ENCODE measurements at regions not wholly inside any gene's neighbourhood (a gene's known extent, or its start where the extent isn't known, plus 50 kb on each side); places are given as distances from the start of the nearest gene placed in this dataset.
"Not testable (repeated sequence)": the region's sequence is repeated elsewhere in the genome, so short reads cannot be mapped to it uniquely, and the experiment has no call there.

GRCh38 chr1:243074224-243074623 lies 180.9 kb downstream of the CEP170 start:
- not testable (repeated sequence) for DNase-seq (ENCODE audit: extremely low read depth in 1 of 11, low read depth in 9 of 11, low spot score in 4 of 11)

DNA sequence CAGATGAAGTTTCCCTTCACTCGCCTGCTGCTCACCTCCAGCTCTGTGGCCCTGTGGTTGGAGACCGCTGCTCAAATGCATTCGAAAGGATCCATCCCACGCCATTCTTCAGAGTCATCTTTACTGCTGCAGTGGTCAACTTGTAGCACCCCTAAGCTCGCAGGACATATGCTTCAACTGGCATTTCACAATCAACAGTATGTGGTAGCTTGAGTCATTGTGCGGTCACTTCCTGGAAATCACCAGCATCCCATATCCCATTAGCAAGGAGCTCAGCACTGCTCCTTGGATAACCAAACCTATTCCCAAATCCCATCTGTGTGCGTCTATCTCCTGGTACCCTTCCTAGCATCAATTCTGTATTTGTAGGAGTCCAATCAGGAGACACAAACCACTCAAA lies 188.0 kb downstream of the CEP170 start:
- not testable (repeated sequence) for DNase-seq (ENCODE audit: extremely low read depth in 1 of 11, low read depth in 9 of 11, low spot score in 4 of 11)

GRCh38 chr1:243061965-243062364 lies 193.1 kb downstream of the CEP170 start:
- not testable (repeated sequence) for DNase-seq (ENCODE audit: extremely low read depth in 1 of 11, low read depth in 9 of 11, low spot score in 4 of 11)

GRCh38 chr1:243055510-243055909 lies 199.6 kb downstream of the CEP170 start:
- DNase-seq (ENCODE audit: extremely low read depth in 1 of 11, low read depth in 9 of 11, low spot score in 4 of 11), result not testable (repeated sequence)

DNA sequence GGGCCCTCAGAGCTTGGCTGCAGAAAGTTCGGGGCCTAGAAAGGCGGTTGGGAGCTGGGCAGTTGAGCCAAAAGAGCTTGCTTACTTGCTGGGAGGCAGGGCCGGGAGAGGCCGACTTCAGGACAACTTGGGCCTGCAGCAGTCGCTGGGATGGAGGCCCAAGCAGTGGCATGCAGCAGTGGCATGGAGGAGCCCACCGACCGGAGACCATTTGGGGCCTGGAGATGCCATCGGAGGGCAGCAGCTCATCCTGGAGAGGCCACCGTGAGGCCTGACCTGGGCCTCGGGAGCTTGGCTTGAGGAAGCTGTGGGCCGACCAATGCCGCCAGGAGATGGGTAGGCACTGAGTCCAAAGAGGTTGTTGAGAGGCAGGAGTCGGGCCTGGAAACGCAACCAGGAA lies 200.0 kb downstream of the CEP170 start:
- not testable (repeated sequence) for DNase-seq (ENCODE audit: extremely low read depth in 1 of 11, low read depth in 9 of 11, low spot score in 4 of 11)

GRCh38 chr1:243054681-243055080 lies 200.4 kb downstream of the CEP170 start:
- not testable (repeated sequence) for DNase-seq (ENCODE audit: extremely low read depth in 1 of 11, low read depth in 9 of 11, low spot score in 4 of 11)

DNA sequence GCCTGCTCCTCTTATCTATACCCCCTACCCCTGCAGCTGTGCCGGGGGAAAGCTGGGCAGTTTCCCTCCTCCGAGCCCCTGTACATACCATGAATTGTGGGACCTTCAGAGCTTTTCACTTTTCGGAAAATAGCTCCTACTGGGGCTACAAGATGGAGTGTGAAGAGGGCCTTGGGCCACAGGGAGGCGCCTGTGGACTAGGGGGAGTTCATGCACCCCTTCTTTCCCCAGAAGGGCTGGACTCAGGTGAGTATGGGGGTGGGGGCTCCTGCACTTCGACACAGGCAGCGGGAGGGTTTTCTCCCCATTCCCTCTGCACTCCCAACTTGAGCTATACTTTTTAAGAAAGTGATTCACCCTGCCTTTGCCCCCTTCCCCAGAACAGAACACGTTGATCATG lies 202.0 kb downstream of the CEP170 start:
- DNase-seq (ENCODE audit: extremely low read depth in 1 of 11, low read depth in 9 of 11, low spot score in 4 of 11), result not testable (repeated sequence)

GRCh38 chr1:243050613-243051012 lies 204.5 kb downstream of the CEP170 start:
- not testable (repeated sequence) for DNase-seq (ENCODE audit: extremely low read depth in 1 of 11, low read depth in 9 of 11, low spot score in 4 of 11)

DNA sequence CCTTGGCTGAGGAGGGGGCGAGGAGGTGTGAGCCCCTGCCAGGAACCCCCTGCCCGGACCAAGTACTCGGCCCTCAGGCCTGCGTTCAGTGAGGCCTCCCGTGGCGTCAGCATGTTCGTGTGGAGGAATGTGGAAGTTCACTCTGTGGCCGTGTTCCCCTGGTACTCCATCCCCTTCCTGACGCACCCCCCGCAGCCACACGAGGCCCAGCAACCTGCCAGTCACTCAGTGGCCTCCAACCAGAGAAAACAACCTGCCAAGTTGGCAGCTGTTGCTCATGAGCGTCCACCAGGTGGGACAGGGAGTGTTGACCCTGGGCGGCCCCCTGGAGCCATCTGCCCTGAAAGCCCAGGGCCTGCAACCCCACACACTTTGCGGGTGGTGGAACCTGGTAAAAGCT lies 205.4 kb downstream of the CEP170 start:
- not testable (repeated sequence) for DNase-seq (ENCODE audit: extremely low read depth in 1 of 11, low read depth in 9 of 11, low spot score in 4 of 11)

GRCh38 chr1:243021365-243021764 lies 233.7 kb downstream of the CEP170 start:
- not testable (repeated sequence) for DNase-seq (ENCODE audit: extremely low read depth in 1 of 11, low read depth in 9 of 11, low spot score in 4 of 11)

DNA sequence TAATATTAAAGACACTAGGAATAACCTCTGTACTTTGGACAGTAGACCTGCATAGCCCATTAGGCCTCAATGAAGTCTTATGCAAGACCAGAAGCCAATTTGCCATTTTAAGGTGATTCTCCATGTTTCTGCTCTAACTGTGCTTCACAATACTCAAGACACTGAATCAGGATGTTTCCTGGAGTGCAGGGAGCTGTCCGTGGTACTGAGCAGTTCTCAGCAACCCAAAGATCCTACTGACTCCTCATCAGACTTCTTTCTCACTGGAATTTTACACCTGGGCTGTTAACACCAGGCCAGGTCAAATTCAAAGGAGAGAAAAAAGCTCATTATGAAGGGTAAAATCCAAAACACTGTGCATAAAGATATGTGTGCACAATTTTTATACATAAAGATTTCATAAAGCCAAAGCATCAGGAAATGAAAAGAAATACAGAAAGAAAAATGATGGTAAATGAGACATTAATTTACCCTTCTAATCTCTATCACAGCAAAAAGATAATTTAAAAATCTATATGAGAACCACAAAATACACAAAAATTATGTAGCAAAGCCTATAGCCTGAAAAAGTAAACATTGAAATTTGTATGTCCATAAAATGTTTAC lies 235.9 kb downstream of the CEP170 start:
- DNase-seq (ENCODE audit: extremely low read depth in 1 of 11, low read depth in 9 of 11, low spot score in 4 of 11), result not testable (repeated sequence)

DNA sequence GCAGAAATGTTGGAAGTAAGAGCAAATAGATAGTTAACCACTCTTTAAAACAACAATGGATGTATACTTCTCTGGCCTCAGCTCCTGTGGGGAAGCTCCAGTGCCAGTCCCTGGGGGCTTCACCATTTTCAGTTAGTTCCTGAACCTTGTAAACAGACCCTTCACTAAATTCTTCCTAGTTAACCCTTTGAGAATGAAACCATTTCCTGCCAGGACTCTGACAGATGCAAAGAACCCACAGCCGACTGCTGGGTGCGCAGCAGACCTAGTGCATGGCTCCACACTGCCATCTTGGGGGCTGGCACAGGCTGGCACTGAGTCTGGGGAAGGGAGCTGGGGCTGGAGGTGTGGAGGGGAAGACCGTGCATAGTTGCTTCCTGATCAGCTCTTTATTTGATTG lies 244.4 kb downstream of the CEP170 start:
- DNase-seq (ENCODE audit: extremely low read depth in 1 of 11, low read depth in 9 of 11, low spot score in 4 of 11), result not testable (repeated sequence)

GRCh38 chr1:243001003-243001402 lies 254.1 kb downstream of the CEP170 start:
- DNase-seq (ENCODE audit: extremely low read depth in 1 of 11, low read depth in 9 of 11, low spot score in 4 of 11), result not testable (repeated sequence)

GRCh38 chr1:242992776-242993175 lies 262.3 kb downstream of the CEP170 start:
- DNase-seq (ENCODE audit: extremely low read depth in 1 of 11, low read depth in 9 of 11, low spot score in 4 of 11), result not testable (repeated sequence)

DNA sequence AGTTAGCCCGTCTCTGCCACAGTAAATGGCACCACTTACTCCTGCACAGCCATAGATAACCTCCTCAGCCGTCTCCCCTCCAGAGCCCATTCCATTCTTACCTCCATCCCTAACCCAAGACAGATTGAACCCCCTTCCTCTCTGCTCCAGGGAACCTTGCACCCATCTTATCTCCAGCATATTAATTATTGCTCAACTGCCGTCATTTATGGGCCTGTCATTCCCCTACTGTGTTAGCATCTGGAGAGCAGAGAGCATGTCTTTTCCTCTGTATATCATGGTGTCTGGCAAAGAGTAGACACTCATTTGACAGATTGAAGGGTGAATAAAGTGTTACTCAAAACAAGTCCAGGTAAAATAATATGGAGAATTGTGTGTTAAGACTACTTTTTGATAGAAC lies 270.0 kb downstream of the CEP170 start:
- not testable (repeated sequence) for DNase-seq (ENCODE audit: extremely low read depth in 1 of 11, low read depth in 9 of 11, low spot score in 4 of 11)

DNA sequence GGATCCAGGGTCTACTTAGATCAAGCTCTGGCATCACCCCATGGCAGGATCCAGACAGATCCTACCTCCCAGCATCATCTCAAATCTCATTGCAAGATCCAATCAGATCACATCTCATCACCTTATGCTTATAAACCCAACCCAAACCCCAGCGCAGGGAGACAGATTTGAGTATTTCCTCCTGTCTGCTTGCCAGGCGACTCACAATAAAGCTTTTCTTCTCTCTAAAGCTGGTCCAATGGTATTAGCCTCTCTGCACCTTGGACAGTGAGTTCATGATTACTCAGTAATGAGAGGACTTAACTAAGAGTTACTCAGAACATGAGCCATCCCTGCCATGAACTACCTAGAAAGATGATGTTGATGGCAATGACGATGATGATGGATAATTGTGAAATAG lies 281.7 kb downstream of the CEP170 start:
- DNase-seq (ENCODE audit: extremely low read depth in 1 of 11, low read depth in 9 of 11, low spot score in 4 of 11), result not testable (repeated sequence)

DNA sequence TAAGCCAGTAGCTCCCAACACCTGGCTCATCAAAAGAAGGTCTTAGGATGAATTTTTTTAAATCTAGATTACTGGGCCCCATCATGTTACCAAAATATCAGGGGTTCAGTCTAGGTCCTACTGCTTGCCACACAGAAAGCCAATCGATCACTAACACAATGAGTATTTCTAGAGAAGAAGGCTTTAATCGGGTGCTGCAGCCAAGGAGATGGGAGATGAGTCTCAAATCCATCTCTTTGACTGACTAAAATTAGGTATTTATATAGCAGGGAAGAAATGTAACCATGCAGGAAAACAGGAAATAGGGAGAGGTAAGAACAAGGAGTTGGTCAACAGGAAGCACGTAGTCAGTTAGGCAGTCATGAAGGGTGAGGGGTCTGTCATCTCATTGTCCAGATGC lies 288.2 kb downstream of the CEP170 start:
- no peak for DNase-seq (ENCODE audit: extremely low read depth in 1 of 11, low read depth in 9 of 11, low spot score in 4 of 11)

DNA sequence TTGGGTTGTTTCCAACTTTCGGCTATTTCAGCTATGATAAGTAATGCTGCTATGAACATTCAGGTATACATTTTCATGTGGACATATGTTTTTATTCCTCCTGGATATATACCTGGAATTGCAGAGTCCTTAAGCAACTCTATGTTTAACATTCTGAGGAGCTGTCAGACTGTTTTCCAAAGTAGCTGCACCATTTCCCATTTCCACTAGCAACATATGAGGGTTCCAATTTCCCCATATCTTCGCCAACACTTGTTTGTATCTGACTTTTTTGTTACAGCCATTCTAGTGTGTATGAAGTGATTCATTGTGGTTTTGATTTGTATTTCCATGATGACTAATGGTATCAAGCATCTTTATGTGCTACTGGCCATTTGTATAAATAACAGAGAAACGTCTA lies 295.7 kb downstream of the CEP170 start:
- not testable (repeated sequence) for DNase-seq (ENCODE audit: extremely low read depth in 1 of 11, low read depth in 9 of 11, low spot score in 4 of 11)

GRCh38 chr1:242954945-242955344 lies 300.1 kb downstream of the CEP170 start:
- not testable (repeated sequence) for DNase-seq (ENCODE audit: extremely low read depth in 1 of 11, low read depth in 9 of 11, low spot score in 4 of 11)

DNA sequence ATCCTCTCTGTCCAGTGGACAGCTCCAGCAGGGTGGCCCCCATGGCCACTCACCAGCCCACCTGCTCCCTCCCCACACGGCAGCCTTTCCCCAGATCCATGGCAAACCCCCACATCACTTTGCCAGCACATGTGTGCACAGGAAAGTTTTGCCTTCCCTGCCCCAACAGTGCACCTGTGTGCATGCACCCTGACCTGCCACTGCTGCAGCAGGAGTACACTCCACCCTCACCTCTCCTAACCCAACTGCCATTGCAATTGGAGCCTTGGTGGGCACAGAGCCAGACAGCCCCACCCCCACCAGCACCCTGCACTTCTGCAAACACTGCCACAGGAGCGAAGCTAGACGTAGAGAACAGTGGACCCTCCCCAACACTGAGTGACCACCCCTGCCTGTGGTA lies 308.9 kb downstream of the CEP170 start:
- no peak for DNase-seq (ENCODE audit: extremely low read depth in 1 of 11, low read depth in 9 of 11, low spot score in 4 of 11)

- DNase-seq (ENCODE audit: extremely low read depth in 1 of 11, low read depth in 9 of 11, low spot score in 4 of 11), result not testable (repeated sequence)
Observed at GRCh38 chr1:242936725-242937124, 318.4 kb downstream of the CEP170 start.

Data from renal cortex interstitium (tissue), 11 donors.